Right kidney (tissue), 1 donor: ENCODE measurements at regions not wholly inside any gene's neighbourhood (a gene's known extent, or its start where the extent isn't known, plus 50 kb on each side); places are given as distances from the start of the nearest gene placed in this dataset.

Source experiments
- DNase-seq: peaks from one replicate; pipeline ENCODE4 v3.0.0-alpha.2; 2016

GRCh38 chr10:117716889-117717288 is 174.3 kb downstream of the EMX2 start:
- DNase-seq = no peak

DNA sequence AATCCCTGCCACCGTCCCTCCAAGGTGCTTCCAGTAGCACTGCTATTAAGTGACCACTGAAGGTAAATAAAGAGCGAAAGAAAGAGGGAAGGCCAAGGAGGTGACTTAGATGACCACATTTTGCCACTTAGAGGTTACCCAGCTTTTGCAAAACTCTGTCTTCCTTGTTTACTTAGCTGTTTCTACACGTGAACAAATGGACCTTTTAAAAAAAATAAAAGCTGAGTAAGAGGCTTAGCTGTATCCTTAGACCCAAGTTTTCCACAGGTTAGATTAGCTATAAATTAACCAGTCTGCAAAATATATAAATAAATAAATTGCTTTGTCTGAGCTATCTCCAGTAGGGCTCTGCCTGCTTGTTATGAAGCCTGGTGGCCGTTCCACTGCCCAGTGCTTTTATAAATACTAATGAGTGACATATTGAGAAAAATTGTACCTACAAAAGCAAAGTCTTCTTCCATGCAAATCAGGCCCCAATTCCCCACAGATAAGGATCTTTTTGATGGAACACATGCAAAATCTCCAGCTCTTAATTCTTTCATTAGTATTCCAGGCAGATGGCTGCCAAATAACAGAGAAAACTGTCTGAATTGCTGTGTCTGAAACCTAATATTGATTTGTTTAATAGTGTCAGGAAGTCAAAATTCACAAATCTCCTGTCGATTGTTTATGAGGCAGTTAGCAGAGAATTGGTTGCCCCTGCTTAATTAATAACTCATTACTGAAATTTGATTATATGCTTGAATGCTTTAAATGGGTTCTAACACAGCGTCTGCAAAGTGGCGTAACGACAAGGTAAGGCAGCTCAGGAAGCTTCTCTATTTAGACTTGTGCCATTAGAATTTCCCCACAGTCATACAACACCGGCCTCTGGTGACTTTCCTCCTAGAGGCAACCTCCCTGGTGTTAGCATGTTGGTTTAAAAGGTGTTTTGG is 176.7 kb downstream of the EMX2 start:
- peak; percentile 42 for DNase-seq

DNA sequence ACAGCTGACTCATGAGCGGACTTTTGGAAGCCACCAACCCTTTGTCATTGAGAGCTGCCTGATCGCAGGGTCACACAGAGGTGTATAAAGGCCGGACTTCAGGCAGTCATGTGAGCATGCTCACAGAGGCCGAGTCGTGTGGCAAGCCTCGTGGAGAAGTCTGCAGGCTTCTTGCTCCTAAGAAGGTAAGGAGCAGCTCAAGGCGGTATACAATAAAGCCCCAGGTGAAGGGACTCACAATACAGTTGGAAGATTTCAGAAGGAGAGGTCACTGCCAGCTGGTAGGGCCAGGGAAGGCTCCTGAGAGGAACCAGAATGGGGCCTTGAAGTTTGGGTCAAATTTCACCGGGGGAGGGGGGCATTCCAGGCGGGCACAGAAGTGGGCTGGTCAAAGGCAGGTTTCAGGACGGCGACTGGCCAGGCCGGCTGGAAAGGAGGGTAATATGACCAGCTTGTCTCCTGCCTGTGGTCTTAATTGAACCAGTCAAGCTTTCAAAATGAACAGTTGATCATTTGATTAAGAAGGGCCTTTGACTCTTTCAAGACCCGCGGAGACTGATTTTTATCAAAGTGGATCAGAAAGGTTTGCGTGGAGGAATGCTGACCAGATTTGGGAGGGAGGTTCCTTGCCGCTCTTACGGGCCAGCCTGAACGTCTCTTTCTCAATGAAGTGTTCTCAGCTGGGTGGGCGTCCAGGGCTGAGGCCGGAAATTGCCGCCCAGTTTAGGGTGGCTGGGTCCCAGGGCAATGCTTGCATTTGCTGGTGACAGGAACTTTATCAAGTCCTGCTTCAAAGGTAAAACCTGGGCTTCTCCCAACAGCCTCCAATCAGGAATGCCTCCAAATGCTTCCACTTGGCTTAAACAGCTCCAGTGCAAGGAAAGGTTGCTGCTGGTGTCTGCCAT is 178.6 kb downstream of the EMX2 start:
- DNase-seq = peak; percentile 79

DNA sequence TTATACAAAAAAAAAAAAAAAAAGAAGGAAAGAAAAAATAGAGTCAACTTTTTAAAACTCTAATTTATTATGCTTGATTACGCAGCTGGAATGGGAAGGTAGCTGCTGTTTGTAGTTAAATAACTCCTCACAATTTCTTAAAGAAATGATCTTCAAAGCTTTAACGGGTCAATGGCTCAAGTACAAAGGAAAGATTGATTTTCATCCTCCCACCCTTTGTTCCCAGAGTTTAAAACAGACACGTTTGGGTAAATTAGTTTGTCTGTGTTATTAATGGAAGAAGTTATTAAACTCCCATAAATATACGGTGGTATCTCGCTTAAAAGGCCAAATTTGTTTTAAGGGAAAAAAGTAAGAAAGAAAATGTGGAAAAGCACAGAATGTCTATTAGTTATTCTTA is 179.3 kb downstream of the EMX2 start:
- no peak for DNase-seq

DNA sequence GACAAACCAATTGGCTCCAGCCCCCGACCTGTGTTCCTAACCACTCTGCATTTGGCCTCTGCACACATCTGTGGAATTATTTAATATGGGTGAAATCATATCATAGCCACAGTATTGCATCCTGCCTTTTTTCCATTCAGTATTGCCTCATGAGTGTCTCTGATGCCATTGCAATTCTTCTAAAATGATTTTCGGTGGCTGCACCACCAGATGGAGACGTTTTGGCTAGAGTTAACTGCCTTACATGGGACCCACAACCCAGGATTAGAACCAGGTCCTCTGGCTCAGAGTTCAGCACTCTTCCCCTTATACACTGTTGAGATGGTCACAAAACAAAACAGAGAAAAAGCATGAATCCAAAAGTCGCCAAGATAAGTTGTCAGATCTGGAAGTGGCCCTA is 180.8 kb downstream of the EMX2 start:
- DNase-seq = no peak

DNA sequence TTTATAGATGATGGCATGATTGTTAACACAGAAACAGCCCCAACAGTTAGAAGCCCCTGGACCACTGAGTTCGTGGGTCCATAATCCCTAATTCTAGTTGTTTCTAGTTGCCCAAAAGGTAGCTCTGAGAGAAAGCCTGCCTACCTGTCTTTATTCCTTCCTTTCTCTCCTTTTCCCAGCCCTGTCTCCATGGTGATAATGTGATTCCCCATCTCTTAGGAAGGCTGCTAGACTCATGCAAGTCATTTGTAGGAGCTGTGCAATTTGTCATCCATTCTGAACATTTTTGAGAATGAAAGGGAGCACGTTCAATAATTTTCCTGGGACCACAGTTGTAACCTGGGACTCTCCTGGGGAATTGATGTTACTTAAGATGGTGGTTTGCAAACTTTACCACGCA is 183.4 kb downstream of the EMX2 start:
- DNase-seq = no peak

DNA sequence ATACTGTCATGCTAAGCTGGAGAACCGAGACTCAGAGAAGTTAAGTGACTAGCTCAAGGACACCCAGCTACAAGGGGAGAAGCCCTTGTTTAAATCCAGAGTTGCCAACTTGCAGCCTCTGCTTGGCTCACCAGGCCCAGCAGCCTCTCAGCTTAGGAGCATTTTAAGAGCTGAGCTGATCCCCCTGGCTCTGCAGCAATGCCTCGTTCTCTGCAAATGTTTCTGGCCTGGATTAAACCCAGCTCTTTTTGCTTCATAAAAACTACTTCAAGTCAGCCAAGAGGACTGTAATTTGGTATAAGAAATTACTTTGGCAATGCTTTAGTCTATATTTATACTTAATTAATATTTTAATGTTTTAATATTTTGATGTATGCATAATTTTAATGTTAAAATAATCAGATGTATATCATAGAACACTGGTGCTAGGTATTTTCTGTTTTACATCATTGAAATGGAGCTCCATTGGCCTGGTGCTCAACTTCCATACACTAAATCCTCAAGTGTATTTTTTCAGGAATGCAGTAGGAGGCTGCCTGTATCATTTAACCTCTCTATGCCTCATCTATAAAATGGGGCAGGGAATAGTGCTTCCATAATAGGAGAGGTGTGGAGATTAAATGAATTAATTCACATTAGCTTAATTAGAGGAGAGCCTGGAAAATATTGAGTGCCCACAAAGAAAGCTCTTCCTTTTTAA is 184.2 kb downstream of the EMX2 start:
- no peak for DNase-seq

DNA sequence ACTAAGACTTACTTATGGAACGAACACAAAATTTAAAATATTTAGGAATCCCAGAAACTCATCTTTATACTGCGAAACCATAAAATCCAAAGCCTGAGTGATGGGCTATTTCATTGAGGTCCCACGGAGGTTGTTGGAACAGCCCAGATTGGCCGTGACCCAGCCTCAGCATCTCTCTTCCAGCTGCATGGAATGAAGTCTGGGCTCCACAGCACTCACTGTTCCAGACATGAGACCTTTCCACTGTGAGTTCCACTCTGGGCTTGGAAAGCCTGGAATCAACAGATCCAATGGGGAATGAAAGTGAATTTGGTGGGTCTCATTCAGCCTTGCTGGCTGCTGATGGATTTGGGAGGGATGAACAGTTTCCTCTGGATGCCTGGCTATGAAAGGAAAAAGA is 184.9 kb downstream of the EMX2 start:
- DNase-seq = no peak

DNA sequence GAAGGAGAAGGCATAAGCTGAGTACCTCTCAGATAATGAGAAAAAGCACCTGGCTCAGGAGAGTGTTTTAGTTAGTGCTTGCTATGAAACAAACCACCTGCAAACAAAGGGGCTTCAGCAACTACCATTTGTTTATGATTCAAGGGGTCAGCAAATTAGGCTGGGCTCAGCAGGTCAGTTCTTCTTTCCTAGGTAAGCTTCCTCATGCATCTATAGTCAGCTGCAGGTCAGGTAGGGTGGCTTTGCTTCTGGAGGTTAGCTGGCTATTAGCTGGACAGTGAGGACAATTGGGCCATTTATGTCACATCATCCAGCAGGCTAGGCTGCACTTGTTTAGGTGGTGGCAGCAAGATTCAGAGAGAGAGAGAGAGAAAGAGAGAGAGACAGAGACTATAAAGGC is 185.5 kb downstream of the EMX2 start:
- no peak for DNase-seq

GRCh38 chr10:117729156-117729555 is 186.6 kb downstream of the EMX2 start:
- DNase-seq = no peak

DNA sequence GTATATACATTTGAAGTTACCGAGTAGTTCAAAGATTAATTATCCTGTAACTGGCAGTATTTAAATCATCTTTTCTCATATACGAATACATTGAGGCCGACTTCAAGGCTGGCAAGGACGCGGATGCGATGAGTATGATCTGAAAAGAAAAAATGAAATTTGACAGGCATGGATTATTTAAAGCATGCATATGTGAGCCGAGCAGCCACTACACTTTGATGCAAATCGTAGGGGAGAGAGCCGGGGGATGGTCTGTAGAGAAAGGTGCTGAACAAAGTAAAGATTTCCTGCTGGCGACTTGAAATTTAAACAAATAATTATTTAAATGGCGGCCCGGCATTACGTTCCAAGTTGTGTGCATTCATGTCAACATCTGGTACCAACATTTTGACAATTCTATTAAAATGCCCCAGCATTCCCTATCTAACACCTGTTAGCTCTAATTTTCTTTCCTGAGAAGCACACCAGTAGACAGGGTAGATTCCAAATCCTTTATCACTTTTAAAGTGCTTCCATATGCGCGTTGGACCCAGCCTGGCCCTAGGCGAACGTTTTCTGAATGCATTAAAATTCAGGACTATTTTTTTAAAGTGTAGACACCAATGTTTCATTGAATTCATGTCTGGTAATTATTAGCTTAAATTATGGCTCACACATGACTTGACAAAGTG is 188.7 kb downstream of the EMX2 start:
- DNase-seq = no peak

- peak; percentile 73 for DNase-seq
Measured at GRCh38 chr10:117734731-117735405, 192.3 kb downstream of the EMX2 start.

DNA sequence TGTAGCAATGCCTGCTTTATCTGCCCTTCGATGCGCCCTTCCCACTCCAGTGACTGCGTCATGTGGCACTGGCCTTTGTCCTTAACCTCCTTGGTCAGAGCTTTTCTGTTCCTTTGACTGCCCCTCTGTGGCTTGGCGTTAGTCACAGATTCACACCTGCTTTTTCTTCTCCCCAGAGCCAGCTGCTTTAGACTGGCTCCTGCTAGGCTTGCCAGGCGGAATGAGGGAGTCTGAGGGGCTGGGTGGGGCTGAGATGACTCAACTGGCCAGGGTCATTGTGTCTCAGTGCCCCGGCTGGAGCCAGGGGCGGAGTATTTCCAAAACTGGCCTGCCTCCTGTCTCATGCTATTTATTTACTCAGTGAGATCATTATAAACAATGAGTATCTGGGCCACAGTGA is 194.1 kb downstream of the EMX2 start:
- DNase-seq = no peak

DNA sequence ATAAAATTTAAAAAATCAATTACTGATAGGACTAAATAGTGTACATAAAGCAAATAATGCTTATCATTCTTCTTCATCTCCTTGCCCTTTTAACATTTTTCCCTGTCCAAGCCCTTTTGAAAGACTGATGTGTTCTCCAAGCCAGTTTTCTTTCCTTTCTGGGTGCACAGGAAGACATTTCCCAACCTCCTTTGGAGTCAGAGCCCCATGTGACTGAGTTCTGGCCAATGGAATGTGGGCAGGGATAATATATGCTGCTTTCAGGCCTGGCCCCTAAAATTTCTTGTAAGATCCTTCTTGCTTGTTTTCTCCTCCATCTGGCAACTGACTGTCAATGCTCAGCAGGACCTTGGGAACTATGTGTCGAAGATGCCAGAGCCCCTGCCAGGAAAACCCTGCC is 197.5 kb downstream of the EMX2 start:
- no peak for DNase-seq

DNA sequence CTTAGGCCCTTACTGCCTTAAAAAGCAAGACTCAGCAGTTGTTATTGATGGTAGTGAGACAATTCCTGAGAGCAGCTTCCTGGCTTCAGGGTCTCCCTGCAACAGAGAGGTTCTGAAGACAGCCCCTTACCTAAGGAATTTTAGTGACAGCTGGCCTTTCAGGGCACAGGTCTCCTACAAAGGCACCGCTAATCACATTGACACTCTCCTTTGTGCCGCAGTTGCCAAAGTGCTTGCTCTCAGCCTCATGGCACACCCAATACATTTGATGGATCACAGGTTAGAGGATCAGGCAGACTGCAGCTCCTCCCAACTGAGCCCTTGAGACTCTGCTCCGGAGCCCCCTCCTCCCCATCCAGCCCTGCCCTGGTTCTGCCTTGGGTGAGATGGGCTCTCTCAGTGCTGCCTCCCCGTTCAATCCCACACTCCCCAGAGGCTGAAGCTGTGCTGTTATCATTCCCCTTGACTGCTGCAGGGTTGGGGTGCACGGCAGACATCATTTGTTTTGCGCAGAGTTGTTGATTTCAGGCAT is 198.2 kb downstream of the EMX2 start:
- DNase-seq = no peak

DNA sequence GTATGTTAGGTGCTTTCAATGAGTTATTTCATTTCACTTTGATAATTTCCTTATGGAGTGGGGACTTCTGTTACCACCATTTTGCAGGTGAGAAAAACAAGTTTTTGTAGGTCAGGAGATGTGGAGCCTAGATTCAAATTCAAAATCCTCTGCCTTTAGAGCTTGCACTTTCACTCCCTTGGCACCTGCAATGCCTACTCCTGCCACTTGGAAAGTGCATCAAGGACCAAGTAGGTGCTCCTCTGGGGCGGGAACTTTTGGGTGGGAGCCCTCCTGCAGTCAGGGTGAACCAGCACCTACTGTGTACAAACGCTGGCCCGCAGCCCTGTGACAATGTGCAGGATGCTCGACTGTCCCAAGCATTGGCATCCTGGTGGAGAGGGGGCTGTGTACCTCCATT is 199.0 kb downstream of the EMX2 start:
- DNase-seq = no peak

DNA sequence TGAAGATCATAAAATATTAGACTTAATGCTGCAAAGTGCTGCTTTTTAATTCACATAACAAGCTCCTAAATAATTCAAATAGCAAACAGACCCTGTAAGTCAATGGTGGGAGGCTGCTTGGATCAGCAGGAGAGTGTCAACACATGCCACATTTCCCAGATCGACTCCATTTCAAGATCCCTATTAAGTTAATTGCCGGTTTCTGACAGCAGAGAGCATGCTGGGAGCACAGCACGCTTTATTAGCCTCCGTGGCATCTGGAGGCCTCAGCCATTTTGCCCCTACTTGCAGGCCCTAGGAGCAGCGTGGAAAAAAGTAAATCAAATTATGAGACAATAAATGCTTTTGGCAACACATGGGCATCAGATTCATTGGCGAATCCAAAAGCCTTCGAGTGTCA is 201.0 kb downstream of the EMX2 start:
- DNase-seq = no peak

DNA sequence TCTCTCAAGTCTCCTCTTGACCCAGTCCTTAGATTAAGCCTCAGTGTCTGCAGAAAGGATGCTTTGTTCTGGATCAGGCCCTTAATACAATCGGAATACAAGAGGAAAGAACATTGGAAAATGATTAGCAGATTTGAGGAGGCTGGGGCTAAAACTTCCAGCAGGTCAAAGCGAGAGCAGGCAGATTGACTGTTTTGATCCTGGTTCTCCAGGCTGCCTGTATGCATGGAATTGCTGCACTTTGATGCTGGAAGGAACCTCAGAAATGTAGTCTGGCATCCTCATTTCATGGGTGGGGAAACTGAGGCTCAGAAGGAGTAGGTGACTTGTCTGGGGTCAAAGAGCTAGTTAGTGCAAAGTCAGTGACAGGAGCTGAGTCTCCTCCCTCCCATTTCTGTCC is 202.8 kb downstream of the EMX2 start:
- no peak for DNase-seq

GRCh38 chr10:117746541-117747448 is 204.2 kb downstream of the EMX2 start:
- DNase-seq = no peak

- no peak for DNase-seq
Measured at GRCh38 chr10:117747636-117748035, 205.1 kb downstream of the EMX2 start.
